Colonic mucosa (tissue), 4 donors: ENCODE measurements at regions not wholly inside any gene's neighbourhood (a gene's known extent, or its start where the extent isn't known, plus 50 kb on each side); places are given as distances from the start of the nearest gene placed in this dataset.

Source experiments
- DNase-seq: peaks from one replicate; pipeline ENCODE4 v3.0.0-alpha.2; 2020
- H3K27ac ChIP-seq: fragments of 200-600 bp; one replicate; pipeline ENCODE4 v1.8.0; 2021
- H3K27me3 ChIP-seq: fragments of 200-600 bp; one replicate; pipeline ENCODE4 v1.8.0; 2021
- H3K36me3 ChIP-seq: fragments of 200-600 bp; one replicate; pipeline ENCODE4 v1.8.0; 2021
- H3K4me1 ChIP-seq: fragments of 200-600 bp; one replicate; pipeline ENCODE4 v1.8.0; 2021; ENCODE audit warnings: mild to moderate bottlenecking
- H3K4me3 ChIP-seq: fragments of 200-600 bp; one replicate; pipeline ENCODE4 v1.8.0; 2021
- H3K9ac ChIP-seq, 2 donors: one replicate each; pipeline ENCODE4 v1.7.0; 2013; ENCODE audit warnings: control low read depth in 2 of 2, low read depth in 2 of 2, low read length in 2 of 2
- H3K9me3 ChIP-seq: fragments of 200-600 bp; one replicate; pipeline ENCODE4 v1.8.0; 2021
- CTCF ChIP-seq: fragments of 200-600 bp; IDR thresholded peaks from one replicate; pipeline ENCODE4 v1.8.0; 2022; ENCODE audit warnings: antibody characterized with exemption, mild to moderate bottlenecking
- intact Hi-C: fragments of 100-400 bp; cut with DNase I; formaldehyde crosslinking; loops from one replicate; pipeline ENCODE4 v1.14.1; 2022
- donor health status: healthy.
- donor health status: DM: no; HTN: no; CAD: no.
- donor health status: DM: no; HTN: no; CAD: no.

- Histone ChIP-seq H3K9me3 (no peaks in the 10 kb centered on the region), H3K4me3 (no peak overlapping the region), H3K9ac (no peak overlapping the region), H3K4me1 (no peaks in the 10 kb centered on the region), H3K27ac (no peak overlapping the region), H3K27me3 (no peaks in the 10 kb centered on the region), H3K36me3 (no peaks in the 10 kb centered on the region)
- no peak for TF ChIP-seq CTCF
- no peak for DNase-seq
- intact Hi-C loops, result no loop called here
Measured at GRCh38 chr2:67076239-67076624, 320.9 kb upstream of the ETAA1 start.

- TF ChIP-seq CTCF, result no peak
- Histone ChIP-seq H3K36me3 (no peaks in the 10 kb centered on the region), H3K4me3 (no peak overlapping the region), H3K9ac (no peak overlapping the region), H3K4me1 (no peaks in the 10 kb centered on the region), H3K9me3 (no peaks in the 10 kb centered on the region), H3K27ac (no peak overlapping the region), H3K27me3 (no peaks in the 10 kb centered on the region)
- no peak for DNase-seq
- intact Hi-C loops, result no loop called here
Measured at GRCh38 chr2:67079729-67080128, 317.4 kb upstream of the ETAA1 start.

- no peaks in the 10 kb centered on the region for H3K4me1 ChIP-seq
- no peaks in the 10 kb centered on the region for H3K36me3 ChIP-seq
- no peaks in the 10 kb centered on the region for H3K27me3 ChIP-seq
- H3K9ac ChIP-seq, result no peak overlapping the region
- no peak for DNase-seq
- intact Hi-C loops, result no loop called here
- no peak for TF ChIP-seq CTCF
- H3K9me3 ChIP-seq, result no peaks in the 10 kb centered on the region
- H3K27ac ChIP-seq, result no peak overlapping the region
- no peak overlapping the region for H3K4me3 ChIP-seq
Measured at GRCh38 chr2:67082813-67083212, 314.3 kb upstream of the ETAA1 start.

GRCh38 chr2:67083951-67084350 lies 313.2 kb upstream of the ETAA1 start:
- no peak overlapping the region for H3K27ac ChIP-seq
- H3K4me1 ChIP-seq, result no peaks in the 10 kb centered on the region
- no peaks in the 10 kb centered on the region for H3K27me3 ChIP-seq
- H3K36me3 ChIP-seq, result no peaks in the 10 kb centered on the region
- no peak overlapping the region for H3K4me3 ChIP-seq
- no peaks in the 10 kb centered on the region for H3K9me3 ChIP-seq
- intact Hi-C loops, result no loop called here
- DNase-seq, result no peak
- TF ChIP-seq CTCF, result no peak
- H3K9ac ChIP-seq, result no peak overlapping the region

GRCh38 chr2:67085146-67085545 lies 312.0 kb upstream of the ETAA1 start:
- TF ChIP-seq CTCF, result no peak
- no peak for DNase-seq
- no peaks in the 10 kb centered on the region for H3K4me1 ChIP-seq
- no peaks in the 10 kb centered on the region for H3K9me3 ChIP-seq
- H3K27me3 ChIP-seq, result no peaks in the 10 kb centered on the region
- H3K27ac ChIP-seq, result no peak overlapping the region
- no peak overlapping the region for H3K4me3 ChIP-seq
- intact Hi-C loops, result no loop called here
- no peaks in the 10 kb centered on the region for H3K36me3 ChIP-seq
- H3K9ac ChIP-seq, result no peak overlapping the region

GRCh38 chr2:67091681-67092080 lies 305.5 kb upstream of the ETAA1 start:
- intact Hi-C loops, result no loop called here
- no peaks in the 10 kb centered on the region for H3K27me3 ChIP-seq
- H3K9me3 ChIP-seq, result no peaks in the 10 kb centered on the region
- no peak for TF ChIP-seq CTCF
- no peak overlapping the region for H3K4me3 ChIP-seq
- H3K36me3 ChIP-seq, result no peaks in the 10 kb centered on the region
- no peak overlapping the region for H3K9ac ChIP-seq
- no peak for DNase-seq
- H3K4me1 ChIP-seq, result no peaks in the 10 kb centered on the region
- H3K27ac ChIP-seq, result no peak overlapping the region
